ENCODE measurements at regions not wholly inside any gene's neighbourhood (a gene's known extent, or its start where the extent isn't known, plus 50 kb on each side); places are given as distances from the start of the nearest gene placed in this dataset.
"Not testable (repeated sequence)": the region's sequence is repeated elsewhere in the genome, so short reads cannot be mapped to it uniquely, and the experiment has no call there.

GRCh38 chr6:119669221-119669620, 319.7 kb upstream of the MAN1A1 start:
- in situ Hi-C loops (cut with HindIII; ENCODE audit: low pct_unique_long_range_greater_than_20kb, low sequenced_read_pairs) (no loop called here), intact Hi-C loops (cut with micrococcal nuclease; ENCODE audit: unreplicated experiment) (no loop called here)
- ChIA-PET CTCF (no interaction called here), POLR2A (no interaction called here)
- H3K9me3 ChIP-seq (ENCODE audit: control insufficient read depth, insufficient read depth, low read depth, low read length), result no peaks in the 10 kb centered on the region
- no peak overlapping the region for H3K27ac ChIP-seq (ENCODE audit: low read length)
- TF ChIP-seq REST (IDR thresholded peaks at IDR 0.05; ENCODE audit: insufficient read depth in 1 of 2, low read depth in 2 of 2, low read length in 1 of 2) (no peak), CTCF (IDR thresholded peaks at IDR 0.05) (no peak), TCF7L2 (IDR thresholded peaks at IDR 0.05; ENCODE audit: low read depth, low read length) (no peak), POLR2AphosphoS5 (IDR thresholded peaks at IDR 0.05; ENCODE audit: low read depth, low read length) (no peak), SIN3A (IDR thresholded peaks at IDR 0.05; ENCODE audit: borderline replicate concordance, insufficient read depth, low read depth, low read length) (no peak)
- H3K36me3 ChIP-seq (ENCODE audit: control insufficient read depth, insufficient read depth, low read length), result no peaks in the 10 kb centered on the region
- H3K4me3 ChIP-seq (ENCODE audit: low read depth in 2 of 2, low read length in 2 of 2), result no peak overlapping the region
- H3K27me3 ChIP-seq (ENCODE audit: control insufficient read depth, insufficient read depth, low read length), result no peaks in the 10 kb centered on the region
- no peaks in the 10 kb centered on the region for H3K4me1 ChIP-seq (ENCODE audit: control insufficient read depth, insufficient read depth, low read length)
- BruUV-seq (replicated peaks), result no TSS peak
- DNase-seq (ENCODE audit: low read depth, low spot score) (no peak), ATAC-seq (no peak)

GRCh38 chr6:119665432-119665831, 315.9 kb upstream of the MAN1A1 start:
- H3K9me3 ChIP-seq (ENCODE audit: control insufficient read depth, insufficient read depth, low read depth, low read length); H3K4me1 ChIP-seq (ENCODE audit: control insufficient read depth, insufficient read depth, low read length); POLR2A ChIA-PET; DNase-seq (ENCODE audit: low read depth, low spot score); H3K36me3 ChIP-seq (ENCODE audit: control insufficient read depth, insufficient read depth, low read length); H3K27ac ChIP-seq (ENCODE audit: low read length); H3K27me3 ChIP-seq (ENCODE audit: control insufficient read depth, insufficient read depth, low read length); CTCF ChIA-PET; H3K4me3 ChIP-seq (ENCODE audit: low read depth in 2 of 2, low read length in 2 of 2); ATAC-seq; BruUV-seq (replicated peaks); in situ Hi-C loops (cut with HindIII; ENCODE audit: low pct_unique_long_range_greater_than_20kb, low sequenced_read_pairs); intact Hi-C loops (cut with micrococcal nuclease; ENCODE audit: unreplicated experiment): not testable (repeated sequence)

GRCh38 chr6:119661628-119662027, 312.1 kb upstream of the MAN1A1 start:
- no peaks in the 10 kb centered on the region for H3K4me1 ChIP-seq (ENCODE audit: control insufficient read depth, insufficient read depth, low read length)
- TF ChIP-seq SIN3A (IDR thresholded peaks at IDR 0.05; ENCODE audit: borderline replicate concordance, insufficient read depth, low read depth, low read length), result no peak
- TF ChIP-seq TCF7L2 (IDR thresholded peaks at IDR 0.05; ENCODE audit: low read depth, low read length), result no peak
- TF ChIP-seq POLR2AphosphoS5 (IDR thresholded peaks at IDR 0.05; ENCODE audit: low read depth, low read length), result no peak
- no peak for TF ChIP-seq REST (IDR thresholded peaks at IDR 0.05; ENCODE audit: insufficient read depth in 1 of 2, low read depth in 2 of 2, low read length in 1 of 2)
- no peak for TF ChIP-seq CTCF (IDR thresholded peaks at IDR 0.05)
- POLR2A ChIA-PET, result no interaction called here
- in situ Hi-C loops (cut with HindIII; ENCODE audit: low pct_unique_long_range_greater_than_20kb, low sequenced_read_pairs), result no loop called here
- CTCF ChIA-PET, result no interaction called here
- H3K27me3 ChIP-seq (ENCODE audit: control insufficient read depth, insufficient read depth, low read length), result no peaks in the 10 kb centered on the region
- ATAC-seq, result no peak
- BruUV-seq (replicated peaks), result no TSS peak
- H3K36me3 ChIP-seq (ENCODE audit: control insufficient read depth, insufficient read depth, low read length), result no peaks in the 10 kb centered on the region
- H3K9me3 ChIP-seq (ENCODE audit: control insufficient read depth, insufficient read depth, low read depth, low read length), result no peaks in the 10 kb centered on the region
- no peak overlapping the region for H3K4me3 ChIP-seq (ENCODE audit: low read depth in 2 of 2, low read length in 2 of 2)
- intact Hi-C loops (cut with micrococcal nuclease; ENCODE audit: unreplicated experiment), result no loop called here
- H3K27ac ChIP-seq (ENCODE audit: low read length), result no peak overlapping the region
- DNase-seq (ENCODE audit: low read depth, low spot score), result no peak
